ENCODE measurements at regions not wholly inside any gene's neighbourhood (a gene's known extent, or its start where the extent isn't known, plus 50 kb on each side); places are given as distances from the start of the nearest gene placed in this dataset.
A peak's percentile ranks its signal among the peaks of the same experiment; 100 is the strongest.

DNA sequence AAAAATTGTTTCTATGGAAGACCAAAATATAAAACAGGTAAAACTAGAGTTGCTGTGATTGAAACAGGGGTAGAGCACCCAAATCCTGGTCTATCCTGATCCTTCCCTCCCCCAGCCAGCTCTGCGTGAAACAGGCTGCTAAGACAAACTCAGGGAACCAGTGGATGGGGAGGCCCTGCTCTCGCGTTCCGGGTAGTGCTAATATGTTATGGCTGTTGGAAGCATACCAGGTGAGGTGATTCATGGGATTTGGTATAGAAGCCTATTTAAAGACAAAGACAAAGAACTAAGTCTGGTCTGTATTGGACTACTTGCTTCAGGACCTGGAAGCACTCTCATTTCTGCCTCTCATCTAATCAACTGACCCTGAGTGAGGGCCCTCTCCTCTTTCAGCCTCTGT, 63.0 kb upstream of the CCBE1 start:
- no peaks in the 10 kb centered on the region for H3K9me3 ChIP-seq
- H3K36me3 ChIP-seq: no peaks in the 10 kb centered on the region
- no peaks in the 10 kb centered on the region for H3K4me1 ChIP-seq
- WGBS, 2 donors (ENCODE audit: low coverage in 1 of 2): 84 to 100% methylated on average over 1 to 4 of the region's 4 CpGs
- no peaks in the 10 kb centered on the region for H3K27me3 ChIP-seq
- no peak overlapping the region for H3K4me3 ChIP-seq
- ATAC-seq: no peak
- TF ChIP-seq, protein P1, sequence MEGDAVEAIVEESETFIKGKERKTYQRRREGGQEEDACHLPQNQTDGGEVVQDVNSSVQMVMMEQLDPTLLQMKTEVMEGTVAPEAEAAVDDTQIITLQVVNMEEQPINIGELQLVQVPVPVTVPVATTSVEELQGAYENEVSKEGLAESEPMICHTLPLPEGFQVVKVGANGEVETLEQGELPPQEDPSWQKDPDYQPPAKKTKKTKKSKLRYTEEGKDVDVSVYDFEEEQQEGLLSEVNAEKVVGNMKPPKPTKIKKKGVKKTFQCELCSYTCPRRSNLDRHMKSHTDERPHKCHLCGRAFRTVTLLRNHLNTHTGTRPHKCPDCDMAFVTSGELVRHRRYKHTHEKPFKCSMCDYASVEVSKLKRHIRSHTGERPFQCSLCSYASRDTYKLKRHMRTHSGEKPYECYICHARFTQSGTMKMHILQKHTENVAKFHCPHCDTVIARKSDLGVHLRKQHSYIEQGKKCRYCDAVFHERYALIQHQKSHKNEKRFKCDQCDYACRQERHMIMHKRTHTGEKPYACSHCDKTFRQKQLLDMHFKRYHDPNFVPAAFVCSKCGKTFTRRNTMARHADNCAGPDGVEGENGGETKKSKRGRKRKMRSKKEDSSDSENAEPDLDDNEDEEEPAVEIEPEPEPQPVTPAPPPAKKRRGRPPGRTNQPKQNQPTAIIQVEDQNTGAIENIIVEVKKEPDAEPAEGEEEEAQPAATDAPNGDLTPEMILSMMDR (IDR thresholded peaks at IDR 0.05): no peak
- TF ChIP-seq POLR2A (IDR thresholded peaks at IDR 0.05) (no peak), POLR2AphosphoS5 (IDR thresholded peaks at IDR 0.05) (no peak), EP300 (IDR thresholded peaks at IDR 0.05) (no peak)
- H3K27ac ChIP-seq: no peak overlapping the region

DNA sequence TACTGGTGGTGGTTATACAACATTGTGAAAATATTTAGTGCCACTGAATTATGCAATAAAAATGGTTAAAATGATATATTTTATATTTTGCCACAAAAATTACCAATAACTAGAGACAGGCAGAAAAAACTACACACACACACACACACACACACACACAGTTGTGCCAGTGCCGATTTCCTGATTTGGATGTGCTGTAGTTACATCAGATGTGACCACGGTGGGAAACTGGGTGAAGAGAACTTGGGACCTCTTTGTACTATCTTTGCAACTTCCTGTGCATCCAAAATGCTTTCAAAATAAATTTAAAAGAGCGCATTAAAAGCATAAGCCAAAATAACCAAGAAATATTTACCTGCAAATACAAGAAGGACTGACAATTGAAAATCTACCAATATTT, 61.6 kb upstream of the CCBE1 start:
- Histone ChIP-seq H3K36me3 (no peaks in the 10 kb centered on the region), H3K9me3 (no peaks in the 10 kb centered on the region), H3K4me1 (no peaks in the 10 kb centered on the region), H3K4me3 (no peak overlapping the region), H3K27ac (no peak overlapping the region), H3K27me3 (no peaks in the 10 kb centered on the region)
- ATAC-seq: no peak
- WGBS, 2 donors (ENCODE audit: low coverage in 1 of 2): 79 to 90% methylated on average over 3 of the region's 3 CpGs
- TF ChIP-seq, protein P1 (IDR thresholded peaks at IDR 0.05): no peak
- TF ChIP-seq POLR2AphosphoS5 (IDR thresholded peaks at IDR 0.05): no peak
- TF ChIP-seq POLR2A (IDR thresholded peaks at IDR 0.05): no peak
- no peak for TF ChIP-seq EP300 (IDR thresholded peaks at IDR 0.05)

DNA sequence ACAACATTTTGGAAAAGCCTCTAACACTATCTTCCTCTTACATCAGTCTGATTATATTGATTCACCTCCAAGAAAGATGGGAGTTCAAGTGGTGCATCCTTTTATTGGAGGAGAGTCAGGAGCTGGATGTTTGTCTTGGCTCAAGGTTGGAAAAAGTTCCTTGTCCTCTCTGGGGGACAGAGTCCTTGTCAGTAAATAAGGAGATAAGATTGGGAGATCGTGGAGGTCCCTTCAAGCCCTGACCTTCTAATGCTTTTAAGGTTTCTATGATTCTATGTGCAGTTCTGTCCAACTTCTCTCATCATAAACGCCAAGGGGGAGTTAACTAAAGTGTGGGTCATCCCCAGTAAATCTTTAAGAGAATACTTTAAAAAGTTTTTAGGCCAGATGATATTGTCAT, 60.9 kb upstream of the CCBE1 start:
- WGBS, 2 donors (ENCODE audit: low coverage in 1 of 2): 48 to 62% methylated on average over 2 of the region's 2 CpGs
- H3K4me1 ChIP-seq: no peaks in the 10 kb centered on the region
- no peak overlapping the region for H3K27ac ChIP-seq
- no peak overlapping the region for H3K4me3 ChIP-seq
- no peaks in the 10 kb centered on the region for H3K9me3 ChIP-seq
- no peaks in the 10 kb centered on the region for H3K36me3 ChIP-seq
- TF ChIP-seq EP300 (IDR thresholded peaks at IDR 0.05) (no peak), POLR2AphosphoS5 (IDR thresholded peaks at IDR 0.05) (no peak), POLR2A (IDR thresholded peaks at IDR 0.05) (no peak)
- TF ChIP-seq, protein P1 (IDR thresholded peaks at IDR 0.05): no peak
- H3K27me3 ChIP-seq: no peaks in the 10 kb centered on the region
- ATAC-seq: no peak

DNA sequence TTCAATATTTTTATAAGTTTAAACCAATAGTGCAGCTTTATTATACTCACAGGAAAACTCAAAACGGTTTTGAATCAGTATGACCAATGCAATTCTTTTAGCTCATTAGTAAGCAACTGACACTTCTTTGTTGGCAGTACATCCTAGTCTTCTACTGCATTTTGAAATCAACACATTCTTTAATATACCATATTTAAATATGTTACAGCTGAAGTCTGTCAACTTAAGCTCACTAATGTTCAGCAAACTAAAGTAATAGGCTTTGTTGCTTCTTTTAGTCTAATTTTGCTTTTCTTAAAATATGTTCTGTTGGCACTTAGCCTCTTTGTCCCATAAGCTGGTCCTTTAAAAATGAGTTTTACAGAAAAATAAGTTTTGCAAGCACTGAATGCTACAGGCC, 55.4 kb upstream of the CCBE1 start:
- 27 to 30% methylated on average over 1 of the region's 1 CpG for WGBS, 2 donors (ENCODE audit: low coverage in 1 of 2)
- H3K9me3 ChIP-seq: no peaks in the 10 kb centered on the region
- H3K27me3 ChIP-seq: no peaks in the 10 kb centered on the region
- no peaks in the 10 kb centered on the region for H3K36me3 ChIP-seq
- H3K4me3 ChIP-seq: no peak overlapping the region
- no peak overlapping the region for H3K27ac ChIP-seq
- no peaks in the 10 kb centered on the region for H3K4me1 ChIP-seq
- peak; percentile 36 for ATAC-seq
- TF ChIP-seq POLR2A (IDR thresholded peaks at IDR 0.05) (no peak), EP300 (IDR thresholded peaks at IDR 0.05) (no peak), POLR2AphosphoS5 (IDR thresholded peaks at IDR 0.05) (no peak)
- TF ChIP-seq, protein P1 (IDR thresholded peaks at IDR 0.05): no peak

DNA sequence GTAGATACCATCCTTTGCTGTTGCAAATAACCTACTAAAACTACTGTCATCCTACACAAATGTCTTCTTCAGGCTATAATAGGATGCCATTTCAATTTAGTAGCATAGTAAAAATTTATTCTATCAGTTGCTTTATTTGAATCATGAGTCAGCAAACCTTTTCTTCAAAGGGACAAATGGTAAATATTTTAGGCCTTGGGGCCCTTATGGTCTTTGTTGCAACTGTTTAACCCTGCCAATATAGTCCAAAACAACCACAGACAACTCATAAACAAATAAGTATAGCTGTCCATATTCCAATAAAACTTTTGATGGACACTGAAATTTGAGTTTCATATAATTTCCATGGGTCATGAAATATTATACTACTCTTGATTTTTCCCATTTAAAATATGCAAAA, 54.0 kb upstream of the CCBE1 start:
- ATAC-seq: no peak
- TF ChIP-seq, protein P1 (IDR thresholded peaks at IDR 0.05): no peak
- TF ChIP-seq EP300 (IDR thresholded peaks at IDR 0.05) (no peak), POLR2AphosphoS5 (IDR thresholded peaks at IDR 0.05) (no peak), POLR2A (IDR thresholded peaks at IDR 0.05) (no peak)
- peaks cover 0 to 7% (median 0%) of the 10 kb centered on the region in 3 donors for H3K9me3 ChIP-seq
- no peaks in the 10 kb centered on the region for H3K36me3 ChIP-seq
- no peaks in the 10 kb centered on the region for H3K27me3 ChIP-seq
- H3K4me1 ChIP-seq: no peaks in the 10 kb centered on the region
- H3K4me3 ChIP-seq: no peak overlapping the region
- H3K27ac ChIP-seq: no peak overlapping the region
